ENCODE measurements at regions not wholly inside any gene's neighbourhood (a gene's known extent, or its start where the extent isn't known, plus 50 kb on each side); places are given as distances from the start of the nearest gene placed in this dataset.
A peak's percentile ranks its signal among the peaks of the same experiment; 100 is the strongest.

GRCh38 chr1:222880587-222880986 is 65.7 kb downstream of the DISP1 start:
- no peak overlapping the region for H3K4me2 ChIP-seq (ENCODE audit: insufficient read depth, low read length)
- no peaks in the 10 kb centered on the region; the same call in 1 of the 2 replicates for H3K4me1 ChIP-seq (ENCODE audit: insufficient read depth, low read length)
- H3K79me2 ChIP-seq (ENCODE audit: insufficient read depth, low read length) = no peaks in the 10 kb centered on the region
- no peak overlapping the region for H3K27ac ChIP-seq (ENCODE audit: low read length)
- no peak overlapping the region for H2AFZ ChIP-seq (ENCODE audit: low read depth, low read length)
- no peaks in the 10 kb centered on the region for H4K20me1 ChIP-seq (ENCODE audit: insufficient read depth, low read length)
- no peaks in the 10 kb centered on the region for H3K9me3 ChIP-seq (ENCODE audit: insufficient read depth, low read length, severe bottlenecking)
- ATAC-seq (ENCODE audit: insufficient read depth, low read depth) (0 out of 3 replicates have a peak, but pooled peaks have one; percentile 31), DNase-seq (no peak)
- no peaks in the 10 kb centered on the region for H3K36me3 ChIP-seq (ENCODE audit: insufficient read depth, low read length)
- no peak overlapping the region for H3K9ac ChIP-seq (ENCODE audit: low read depth, low read length)
- no peak for TF ChIP-seq CTCF (IDR thresholded peaks at IDR 0.05; ENCODE audit: borderline replicate concordance, extremely low read depth, low read length, poor library complexity, severe bottlenecking)
- no peak for TF ChIP-seq EZH2 (IDR thresholded peaks at IDR 0.05; ENCODE audit: borderline replicate concordance, low read depth, low read length, severe bottlenecking)
- H3K27me3 ChIP-seq (ENCODE audit: insufficient read depth, low read length, poor library complexity) = no peaks in the 10 kb centered on the region
- H3K4me3 ChIP-seq (ENCODE audit: low read depth in 1 of 2, low read length in 2 of 2) = no peak overlapping the region

GRCh38 chr1:222886194-222886854 is 71.5 kb downstream of the DISP1 start:
- Histone ChIP-seq H3K79me2 (ENCODE audit: insufficient read depth, low read length) (no peaks in the 10 kb centered on the region), H3K27ac (ENCODE audit: low read length) (no peak overlapping the region)

GRCh38 chr1:222886878-222887351 is 72.1 kb downstream of the DISP1 start:
- H3K4me3 ChIP-seq (ENCODE audit: low read depth in 1 of 2, low read length in 2 of 2) = no peak overlapping the region
- TF ChIP-seq CTCF (IDR thresholded peaks at IDR 0.05; ENCODE audit: borderline replicate concordance, extremely low read depth, low read length, poor library complexity, severe bottlenecking) = no peak
- no peak for TF ChIP-seq EZH2 (IDR thresholded peaks at IDR 0.05; ENCODE audit: borderline replicate concordance, low read depth, low read length, severe bottlenecking)
- no peak for ATAC-seq (ENCODE audit: insufficient read depth, low read depth)
- H3K4me2 ChIP-seq (ENCODE audit: insufficient read depth, low read length) = no peak overlapping the region
- H3K27me3 ChIP-seq (ENCODE audit: insufficient read depth, low read length, poor library complexity) = no peaks in the 10 kb centered on the region
- H2AFZ ChIP-seq (ENCODE audit: low read depth, low read length) = no peak overlapping the region
- H3K36me3 ChIP-seq (ENCODE audit: insufficient read depth, low read length) = no peaks in the 10 kb centered on the region
- no peak overlapping the region for H3K27ac ChIP-seq (ENCODE audit: low read length)
- H4K20me1 ChIP-seq (ENCODE audit: insufficient read depth, low read length) = no peaks in the 10 kb centered on the region
- peaks cover 3% of the 10 kb centered on the region; the same call in 1 of the 2 replicates for H3K4me1 ChIP-seq (ENCODE audit: insufficient read depth, low read length)
- H3K79me2 ChIP-seq (ENCODE audit: insufficient read depth, low read length) = no peaks in the 10 kb centered on the region
- no peaks in the 10 kb centered on the region for H3K9me3 ChIP-seq (ENCODE audit: insufficient read depth, low read length, severe bottlenecking)
- DNase-seq = no peak
- H3K9ac ChIP-seq (ENCODE audit: low read depth, low read length) = no peak overlapping the region

More at GRCh38 chr1:222886194-222886854, 71.5 kb downstream of the DISP1 start:
- peak; percentile 27 for DNase-seq
- Histone ChIP-seq H3K4me1 (ENCODE audit: insufficient read depth, low read length) (peaks cover 3% of the 10 kb centered on the region; the same call in 1 of the 2 replicates), H3K9me3 (ENCODE audit: insufficient read depth, low read length, severe bottlenecking) (no peaks in the 10 kb centered on the region), H3K36me3 (ENCODE audit: insufficient read depth, low read length) (no peaks in the 10 kb centered on the region), H2AFZ (ENCODE audit: low read depth, low read length) (no peak overlapping the region), H3K4me3 (ENCODE audit: low read depth in 1 of 2, low read length in 2 of 2) (no peak overlapping the region), H4K20me1 (ENCODE audit: insufficient read depth, low read length) (no peaks in the 10 kb centered on the region), H3K9ac (ENCODE audit: low read depth, low read length) (no peak overlapping the region), H3K4me2 (ENCODE audit: insufficient read depth, low read length) (no peak overlapping the region), H3K27me3 (ENCODE audit: insufficient read depth, low read length, poor library complexity) (no peaks in the 10 kb centered on the region)
- ATAC-seq (ENCODE audit: insufficient read depth, low read depth) = peak; percentile 52; the same call in 2 of the 3 replicates
- TF ChIP-seq CTCF (IDR thresholded peaks at IDR 0.05; ENCODE audit: borderline replicate concordance, extremely low read depth, low read length, poor library complexity, severe bottlenecking) = no peak
- no peak for TF ChIP-seq EZH2 (IDR thresholded peaks at IDR 0.05; ENCODE audit: borderline replicate concordance, low read depth, low read length, severe bottlenecking)

Measured in DND-41 (cell line).